LNCAP (cell line): ENCODE measurements at regions not wholly inside any gene's neighbourhood (a gene's known extent, or its start where the extent isn't known, plus 50 kb on each side); places are given as distances from the start of the nearest gene placed in this dataset.

Source experiments
- CTCF ChIP-seq: fragments of 450-650 bp; IDR thresholded peaks from 2 replicates; pipeline ENCODE4 v1.5.1; 2017; ENCODE audit warnings: mild to moderate bottlenecking

- TF ChIP-seq CTCF, result no peak
Measured at GRCh38 chr10:16231734-16232435, 204.9 kb upstream of the PTER start.

GRCh38 chr10:16232441-16232840 lies 204.4 kb upstream of the PTER start:
- TF ChIP-seq CTCF, result no peak

- no peak for TF ChIP-seq CTCF
Measured at GRCh38 chr10:16234916-16235315, 201.9 kb upstream of the PTER start.

- TF ChIP-seq CTCF, result no peak
Measured at GRCh38 chr10:16242446-16242845, 194.4 kb upstream of the PTER start.

GRCh38 chr10:16242859-16243613 lies 193.8 kb upstream of the PTER start:
- no peak for TF ChIP-seq CTCF

- TF ChIP-seq CTCF, result no peak
Measured at GRCh38 chr10:16256336-16256735, 180.5 kb upstream of the PTER start.

GRCh38 chr10:16258291-16259040 lies 178.3 kb upstream of the PTER start:
- TF ChIP-seq CTCF, result no peak
